ENCODE measurements at regions not wholly inside any gene's neighbourhood (a gene's known extent, or its start where the extent isn't known, plus 50 kb on each side); places are given as distances from the start of the nearest gene placed in this dataset.
"Not testable (repeated sequence)": the region's sequence is repeated elsewhere in the genome, so short reads cannot be mapped to it uniquely, and the experiment has no call there.

- not testable (repeated sequence) for DNase-seq (ENCODE audit: low read depth in 2 of 2)
Measured at GRCh38 chr10:46202405-46202804, 84.4 kb upstream of the ANTXRL start.

- DNase-seq (ENCODE audit: low read depth in 2 of 2) = not testable (repeated sequence)
Measured at GRCh38 chr10:46204482-46205102, 82.2 kb upstream of the ANTXRL start.

- not testable (repeated sequence) for DNase-seq (ENCODE audit: low read depth in 2 of 2)
Measured at GRCh38 chr10:46210427-46210826, 76.4 kb upstream of the ANTXRL start.

- no peak for DNase-seq (ENCODE audit: low read depth in 2 of 2)
Measured at GRCh38 chr10:46215426-46215825, 71.4 kb upstream of the ANTXRL start.

GRCh38 chr10:46216003-46216634 is 70.7 kb upstream of the ANTXRL start:
- no peak for DNase-seq (ENCODE audit: low read depth in 2 of 2)

- no peak for DNase-seq (ENCODE audit: low read depth in 2 of 2)
Measured at GRCh38 chr10:46216836-46217751, 69.7 kb upstream of the ANTXRL start.

GRCh38 chr10:46217752-46218453 is 68.9 kb upstream of the ANTXRL start:
- no peak for DNase-seq (ENCODE audit: low read depth in 2 of 2)

GRCh38 chr10:46218921-46219320 is 67.9 kb upstream of the ANTXRL start:
- no peak for DNase-seq (ENCODE audit: low read depth in 2 of 2)

- DNase-seq (ENCODE audit: low read depth in 2 of 2) = not testable (repeated sequence)
Measured at GRCh38 chr10:46219431-46219990, 67.3 kb upstream of the ANTXRL start.

- DNase-seq (ENCODE audit: low read depth in 2 of 2) = no peak
Measured at GRCh38 chr10:46220187-46220586, 66.6 kb upstream of the ANTXRL start.

GRCh38 chr10:46220872-46221538 is 65.8 kb upstream of the ANTXRL start:
- DNase-seq (ENCODE audit: low read depth in 2 of 2) = no peak

GRCh38 chr10:46222364-46222935 is 64.3 kb upstream of the ANTXRL start:
- no peak for DNase-seq (ENCODE audit: low read depth in 2 of 2)

- no peak for DNase-seq (ENCODE audit: low read depth in 2 of 2)
Measured at GRCh38 chr10:46223064-46223480, 63.7 kb upstream of the ANTXRL start.

GRCh38 chr10:46223626-46224413 is 63.0 kb upstream of the ANTXRL start:
- DNase-seq (ENCODE audit: low read depth in 2 of 2) = no peak

GRCh38 chr10:46224414-46224682 is 62.4 kb upstream of the ANTXRL start:
- no peak for DNase-seq (ENCODE audit: low read depth in 2 of 2)

GRCh38 chr10:46225597-46225996 is 61.2 kb upstream of the ANTXRL start:
- no peak for DNase-seq (ENCODE audit: low read depth in 2 of 2)

- DNase-seq (ENCODE audit: low read depth in 2 of 2) = no peak
Measured at GRCh38 chr10:46226232-46226631, 60.6 kb upstream of the ANTXRL start.

GRCh38 chr10:46226900-46227558 is 59.8 kb upstream of the ANTXRL start:
- no peak for DNase-seq (ENCODE audit: low read depth in 2 of 2)

- no peak for DNase-seq (ENCODE audit: low read depth in 2 of 2)
Measured at GRCh38 chr10:46227571-46227935, 59.2 kb upstream of the ANTXRL start.

All from stimulated activated CD4-positive, alpha-beta T cell treated with anti-CD3 and anti-CD28 coated beads, Interleukin-1b, Interleukin-23, amount 100 ng/mL, for 1 hour (primary cell).